GM12873 (cell line): ENCODE measurements at regions not wholly inside any gene's neighbourhood (a gene's known extent, or its start where the extent isn't known, plus 50 kb on each side); places are given as distances from the start of the nearest gene placed in this dataset.

Experiments used
- TF ChIP-seq, protein P1 (sequence below): IDR thresholded peaks from 2 replicates; pipeline ENCODE4 v1.5.1; 2012; ENCODE audit warnings: low read depth, mild to moderate bottlenecking, moderate library complexity, low read length, control low read depth; ENCODE audit not compliant: insufficient read depth; ENCODE audit errors: missing control alignments

DNA sequence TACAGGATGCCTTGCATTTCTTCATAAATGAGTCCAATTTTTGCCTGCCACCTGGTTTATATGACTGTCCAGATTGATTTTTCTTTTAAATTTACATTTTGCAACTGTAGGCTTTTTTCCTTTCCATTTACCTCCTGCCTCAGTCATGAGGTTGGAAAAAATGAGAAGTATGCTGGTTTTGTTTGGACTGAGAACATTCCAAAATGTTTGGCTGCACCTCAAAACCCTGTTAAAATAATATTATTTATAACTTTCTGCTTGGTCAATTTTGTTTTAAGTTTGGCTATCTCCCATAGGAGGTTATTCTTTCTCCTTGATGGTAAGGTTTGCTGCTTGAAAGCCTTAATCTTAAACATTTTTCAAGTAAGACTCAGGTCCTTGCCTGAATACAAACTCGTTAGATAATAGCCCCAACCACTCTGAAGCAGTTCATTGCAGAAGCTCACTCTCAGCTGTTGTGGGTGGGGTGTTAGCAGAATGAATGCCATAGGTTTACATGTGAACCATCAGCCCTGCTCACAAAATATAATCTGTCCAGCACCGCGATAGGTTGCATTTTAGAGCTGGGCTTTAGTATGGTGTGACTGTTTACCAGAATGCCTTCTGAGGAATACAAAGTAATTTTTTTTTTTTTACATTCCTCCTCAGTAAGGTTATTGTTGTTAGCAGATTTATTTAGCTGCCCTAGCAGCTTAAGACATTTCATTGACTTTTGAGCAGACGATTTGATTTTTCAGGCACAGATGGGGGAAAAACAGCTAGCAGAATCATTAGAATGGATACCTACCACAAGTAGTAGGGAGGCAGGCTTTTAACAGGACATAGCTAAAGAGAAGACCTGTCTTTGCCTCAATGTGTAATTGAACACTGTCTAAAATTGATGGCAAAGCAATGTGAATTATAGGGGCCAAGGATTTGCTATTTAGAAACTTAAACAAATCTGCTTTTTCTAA, 630.8 kb upstream of the KCNMB2 start:
- TF ChIP-seq, protein P1, sequence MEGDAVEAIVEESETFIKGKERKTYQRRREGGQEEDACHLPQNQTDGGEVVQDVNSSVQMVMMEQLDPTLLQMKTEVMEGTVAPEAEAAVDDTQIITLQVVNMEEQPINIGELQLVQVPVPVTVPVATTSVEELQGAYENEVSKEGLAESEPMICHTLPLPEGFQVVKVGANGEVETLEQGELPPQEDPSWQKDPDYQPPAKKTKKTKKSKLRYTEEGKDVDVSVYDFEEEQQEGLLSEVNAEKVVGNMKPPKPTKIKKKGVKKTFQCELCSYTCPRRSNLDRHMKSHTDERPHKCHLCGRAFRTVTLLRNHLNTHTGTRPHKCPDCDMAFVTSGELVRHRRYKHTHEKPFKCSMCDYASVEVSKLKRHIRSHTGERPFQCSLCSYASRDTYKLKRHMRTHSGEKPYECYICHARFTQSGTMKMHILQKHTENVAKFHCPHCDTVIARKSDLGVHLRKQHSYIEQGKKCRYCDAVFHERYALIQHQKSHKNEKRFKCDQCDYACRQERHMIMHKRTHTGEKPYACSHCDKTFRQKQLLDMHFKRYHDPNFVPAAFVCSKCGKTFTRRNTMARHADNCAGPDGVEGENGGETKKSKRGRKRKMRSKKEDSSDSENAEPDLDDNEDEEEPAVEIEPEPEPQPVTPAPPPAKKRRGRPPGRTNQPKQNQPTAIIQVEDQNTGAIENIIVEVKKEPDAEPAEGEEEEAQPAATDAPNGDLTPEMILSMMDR = no peak

DNA sequence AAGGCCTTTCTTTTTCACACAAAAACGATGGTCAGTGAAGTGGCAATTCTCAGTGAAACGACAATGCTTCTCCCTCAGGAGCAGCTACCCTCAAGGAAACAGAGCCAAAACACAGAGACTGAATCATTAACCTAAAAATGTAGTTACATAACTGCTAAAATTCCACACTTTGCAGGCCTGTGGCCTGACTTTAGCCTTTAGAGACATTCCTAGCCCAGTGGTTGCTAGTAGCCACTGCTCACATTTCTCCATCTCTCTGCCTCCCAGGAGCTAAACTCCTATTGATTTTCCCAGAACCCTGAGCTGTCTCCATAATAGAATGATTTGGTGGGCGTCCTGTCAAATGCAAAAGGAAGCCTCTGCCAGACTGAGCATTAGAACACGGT, 630.1 kb upstream of the KCNMB2 start:
- TF ChIP-seq, protein P1 = no peak

DNA sequence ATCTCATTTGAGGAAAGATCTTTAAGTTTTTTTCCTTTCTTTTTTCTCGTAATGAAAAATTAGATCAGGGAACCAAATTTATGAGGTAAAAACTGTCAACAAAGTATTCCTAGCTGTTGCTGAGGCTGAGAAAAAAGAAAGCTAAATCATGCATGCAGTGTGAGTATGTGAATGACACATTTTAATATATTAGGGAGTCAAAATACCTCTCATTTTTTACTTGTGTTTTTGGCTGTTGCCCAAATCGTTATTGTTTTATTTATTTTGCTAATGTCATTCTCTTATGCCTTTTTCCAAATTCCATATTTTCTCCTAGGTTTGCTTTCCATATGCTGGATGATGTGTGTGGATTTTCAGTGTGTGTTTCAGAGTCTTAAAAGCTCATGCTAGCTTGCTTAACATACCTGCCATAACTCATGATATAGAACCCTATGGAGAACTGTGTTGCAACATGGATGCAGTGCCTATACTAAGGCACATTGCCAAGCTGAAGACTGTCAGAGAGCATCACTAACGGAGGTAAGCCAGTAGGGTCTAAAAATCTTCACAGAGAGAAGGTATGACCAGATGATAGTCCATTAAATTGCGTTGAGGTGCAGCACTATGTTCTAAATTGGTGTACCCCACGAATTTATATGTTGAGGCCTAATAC, 629.5 kb upstream of the KCNMB2 start:
- TF ChIP-seq, protein P1 = no peak

DNA sequence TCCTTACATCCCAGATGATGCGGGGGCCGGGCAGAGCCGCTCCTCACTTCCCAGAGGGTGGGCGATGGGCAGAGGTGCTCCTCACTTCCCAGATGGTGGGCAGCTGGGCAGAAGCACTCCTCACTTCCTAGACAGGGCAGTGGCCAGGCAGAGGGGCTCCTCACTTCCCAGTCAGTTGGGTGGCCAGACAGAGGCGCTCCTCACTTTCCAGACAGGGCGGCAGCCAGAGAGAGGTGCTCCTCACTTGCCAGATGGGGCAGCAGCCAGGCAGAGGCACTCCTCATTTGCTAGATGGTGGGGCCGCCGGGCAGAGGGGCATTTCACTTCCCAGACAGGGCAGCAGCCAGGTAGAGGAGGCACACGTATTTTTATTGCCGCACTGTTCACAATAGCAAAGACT, 622.0 kb upstream of the KCNMB2 start:
- TF ChIP-seq, protein P1 = no peak

DNA sequence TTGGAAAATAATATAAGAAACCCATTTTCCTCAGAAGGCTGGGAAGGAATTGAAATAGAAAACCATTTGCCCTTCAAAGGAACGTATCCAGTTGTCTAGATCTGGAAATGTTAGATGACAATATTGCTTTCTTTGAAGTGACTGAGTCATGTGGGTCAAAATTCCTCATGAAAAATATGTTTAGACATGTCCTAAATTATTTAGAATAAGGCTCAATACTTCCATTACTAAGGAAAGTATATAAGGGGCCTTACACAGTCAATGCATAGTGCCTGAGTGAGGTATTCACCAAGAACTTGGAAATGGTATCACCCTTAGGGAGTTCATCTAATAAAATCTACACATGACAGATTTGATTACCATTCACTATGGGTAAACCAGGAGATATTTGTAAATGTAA, 619.8 kb upstream of the KCNMB2 start:
- TF ChIP-seq, protein P1 = no peak

DNA sequence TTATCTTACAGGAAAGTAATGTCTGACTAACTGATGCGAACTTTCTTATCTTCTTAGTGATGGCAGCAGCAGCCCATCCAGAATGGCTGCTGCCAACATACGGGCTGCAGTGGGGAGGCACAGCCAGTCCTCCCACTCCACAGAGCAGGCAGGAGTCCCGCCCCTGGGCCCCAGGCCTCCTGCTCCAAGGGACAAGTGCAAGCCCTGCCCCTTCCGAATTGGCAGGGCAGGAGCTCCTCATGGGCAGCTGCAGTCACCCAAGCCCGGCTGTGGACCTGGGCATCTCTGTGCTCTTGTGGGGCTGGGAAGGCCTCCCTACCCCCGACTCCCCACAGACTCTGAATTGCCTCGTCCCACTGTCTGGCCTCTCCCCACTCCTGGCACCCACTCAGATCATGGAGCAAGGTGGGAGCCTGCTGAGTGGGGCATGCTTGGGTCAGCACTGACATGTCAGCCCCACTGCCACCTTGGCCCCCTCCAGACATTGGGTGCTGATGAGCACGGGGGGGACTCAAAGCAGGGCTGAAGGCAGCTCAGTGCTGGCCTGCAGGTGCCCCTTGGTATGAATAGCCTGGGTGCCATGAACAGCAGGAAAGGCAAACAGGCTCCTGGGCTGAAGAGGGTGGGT, 618.9 kb upstream of the KCNMB2 start:
- TF ChIP-seq, protein P1 = no peak

DNA sequence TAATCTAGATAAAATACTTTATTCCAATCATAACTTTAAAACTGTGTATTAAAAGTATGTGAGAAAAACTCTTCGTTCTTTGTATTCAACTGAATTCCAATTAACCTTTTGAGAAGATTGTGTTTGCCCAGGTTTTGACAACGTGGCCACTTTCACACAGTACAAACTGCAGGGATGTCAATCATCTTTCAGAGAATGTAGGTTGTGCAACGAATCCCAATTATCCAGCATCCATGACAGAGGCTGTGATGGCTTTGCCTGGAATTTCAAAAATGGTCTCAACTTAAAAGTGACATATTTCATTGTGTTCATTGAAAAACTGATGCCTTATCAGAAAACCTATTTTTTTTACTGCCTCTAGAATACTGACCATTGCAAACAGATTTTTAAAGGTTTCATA, 615.1 kb upstream of the KCNMB2 start:
- TF ChIP-seq, protein P1 = no peak
